Endothelial cell of umbilical vein (primary cell): ENCODE measurements at regions not wholly inside any gene's neighbourhood (a gene's known extent, or its start where the extent isn't known, plus 50 kb on each side); places are given as distances from the start of the nearest gene placed in this dataset.

ENCODE experiments used
- BruUV-seq: library from RNA; stranded (reverse); fragments of 400-500 nt; replicated peaks from 2 replicates; lab custom pipeline; 2021; lab: Mats Ljungman, UMichigan
- CTCF ChIA-PET: fragments of 300-600, 350-600 bp; sonication (Branson Sonifier 250); formaldehyde crosslinking; loops from one replicate; lab custom pipeline; 2021; ENCODE audit warnings: antibody characterized with exemption, inconsistent platforms; lab: Charles Lee
- POLR2A ChIA-PET: fragments of 300-600, 350-600 bp; sonication (Branson Sonifier 250); formaldehyde crosslinking; loops from one replicate; lab custom pipeline; 2021; ENCODE audit warnings: antibody characterized with exemption, inconsistent platforms; lab: Charles Lee
- DNase-seq: peaks from one replicate; pipeline ENCODE4 v3.0.0-alpha.2; 2011; ENCODE audit warnings: low read depth, low spot score
- FAIRE-seq: peaks from 2 replicates; lab custom pipeline; 2011; peaks lifted over from hg19 to GRCh38; lab: Jason Lieb, UNC
- H2AFZ ChIP-seq: 2 replicates; pipeline ENCODE4 v1.6.0; 2012; ENCODE audit warnings: low read depth, low read length, control low read depth, inconsistent platforms
- H3K27ac ChIP-seq: 2 replicates; pipeline ENCODE4 v1.5.1; 2011; ENCODE audit warnings: low read depth, mild to moderate bottlenecking, control low read depth, low read length, moderate library complexity; ENCODE audit not compliant: insufficient read depth
- H3K27me3 ChIP-seq, 2 experiments: 2 replicates each; pipeline versions ENCODE4 v1.6.0 to v1.6.1; 2011; ENCODE audit warnings: low read length in 2 of 2, mixed read lengths in 1 of 2; ENCODE audit not compliant: control insufficient read depth in 2 of 2, insufficient read depth in 2 of 2
- H3K36me3 ChIP-seq, 2 experiments: 2 replicates in 1 of 2; 3 replicates in 1 of 2; pipeline ENCODE4 v1.5.1; 2011; ENCODE audit warnings: low read length in 2 of 2, mild to moderate bottlenecking in 1 of 2, moderate library complexity in 1 of 2; ENCODE audit not compliant: control insufficient read depth in 2 of 2, insufficient read depth in 2 of 2; ENCODE audit errors: extremely low read depth in 1 of 2
- H3K4me1 ChIP-seq: 3 replicates; pipeline ENCODE4 v1.5.1; 2011; ENCODE audit warnings: mild to moderate bottlenecking, low read length; ENCODE audit not compliant: control insufficient read depth, insufficient read depth; ENCODE audit errors: extremely low read depth
- H3K4me2 ChIP-seq: 2 replicates; pipeline ENCODE4 v1.6.1; 2011; ENCODE audit warnings: low read length, control low read depth, mixed read lengths; ENCODE audit not compliant: insufficient read depth
- H3K4me3 ChIP-seq, 3 experiments: fragments of 200-600 bp in 1 of 3; sonication (generic), shearing (Covaris generic) in 1 of 3; replicated peaks in 1 of 3; 2 replicates each; pipeline ENCODE4 v1.5.1; 2011 to 2016; ENCODE audit warnings: control low read depth in 3 of 3, low read length in 3 of 3, mild to moderate bottlenecking in 2 of 3, inconsistent platforms in 1 of 3, low read depth in 1 of 3, moderate library complexity in 1 of 3; ENCODE audit not compliant: insufficient read depth in 1 of 3
- H3K79me2 ChIP-seq: 2 replicates; pipeline ENCODE4 v1.6.0; 2012; ENCODE audit warnings: low read length, inconsistent platforms; ENCODE audit not compliant: control insufficient read depth, insufficient read depth
- H3K9ac ChIP-seq: replicated peaks from 2 replicates; pipeline ENCODE3; 2011; ENCODE audit warnings: low read length, control low read depth; ENCODE audit not compliant: insufficient read depth; ENCODE audit errors: extremely low read depth
- H3K9me1 ChIP-seq: replicated peaks from 3 replicates; pipeline ENCODE4 v1.6.0; 2011; ENCODE audit warnings: mild to moderate bottlenecking, low read length; ENCODE audit not compliant: control insufficient read depth, insufficient read depth; ENCODE audit errors: extremely low read depth
- H3K9me3 ChIP-seq: replicated peaks from 2 replicates; pipeline ENCODE4 v1.5.1; 2012; ENCODE audit warnings: low read length, inconsistent platforms; ENCODE audit not compliant: control insufficient read depth, insufficient read depth
- H4K20me1 ChIP-seq: replicated peaks from 2 replicates; pipeline ENCODE3; 2011; ENCODE audit warnings: mild to moderate bottlenecking, low read length; ENCODE audit not compliant: control insufficient read depth, insufficient read depth; ENCODE audit errors: extremely low read depth
- CTCF ChIP-seq, 2 donors: IDR thresholded peaks; 1 replicate in 1 of 2; 2 replicates in 1 of 2; pipeline ENCODE4 v1.5.1; 2011; ENCODE audit warnings: low read length in 2 of 2, mild to moderate bottlenecking in 2 of 2, moderate library complexity in 2 of 2, control low read depth in 1 of 2, inconsistent platforms in 1 of 2, low read depth in 1 of 2; ENCODE audit not compliant: insufficient read depth in 1 of 2; ENCODE audit errors: extremely low read depth in 1 of 2
- EZH2 ChIP-seq: IDR thresholded peaks from 2 replicates; pipeline ENCODE4 v1.6.1; 2012; ENCODE audit warnings: borderline replicate concordance, low read depth, mild to moderate bottlenecking, moderate library complexity, low read length, inconsistent platforms; ENCODE audit not compliant: severe bottlenecking
- FOS ChIP-seq: IDR thresholded peaks from 2 replicates; pipeline ENCODE4 v1.6.1; 2011; ENCODE audit warnings: mild to moderate bottlenecking, low read length, moderate library complexity, borderline replicate concordance; ENCODE audit not compliant: insufficient read depth
- GATA2 ChIP-seq: IDR thresholded peaks from 2 replicates; pipeline ENCODE4 v1.7.0; 2011; ENCODE audit warnings: low read depth, mild to moderate bottlenecking, moderate library complexity, mixed read lengths, low read length; ENCODE audit not compliant: insufficient read length, insufficient read depth
- JUN ChIP-seq: IDR thresholded peaks from 2 replicates; pipeline ENCODE4 v1.6.1; 2011; ENCODE audit warnings: borderline replicate concordance, low read depth; ENCODE audit not compliant: insufficient read length, insufficient read depth
- MAX ChIP-seq: IDR thresholded peaks from 2 replicates; pipeline ENCODE4 v1.6.1; 2011; ENCODE audit not compliant: insufficient read depth, insufficient read length
- MYC ChIP-seq: IDR thresholded peaks from one replicate; pipeline ENCODE4 v1.6.1; 2011; ENCODE audit warnings: mild to moderate bottlenecking, low read depth, low read length
- POLR2A ChIP-seq: IDR thresholded peaks from 2 replicates; pipeline ENCODE4 v1.6.1; 2012; ENCODE audit warnings: low read depth, mild to moderate bottlenecking, control low read depth, low read length
- POLR2AphosphoS5 ChIP-seq: IDR thresholded peaks from 2 replicates; pipeline ENCODE4 v1.6.1; 2012; ENCODE audit warnings: low read depth, mild to moderate bottlenecking, control low read depth, low read length, moderate library complexity; ENCODE audit not compliant: insufficient read depth
- dilution Hi-C: fragments of 300-500 bp; cut with MboI; formaldehyde crosslinking; loops from one replicate; pipeline ENCODE4 v1.15.0; 2019; ENCODE audit warnings: low sequenced_read_pairs; ENCODE audit not compliant: extremely low pct_ligation_motif_present
- intact Hi-C: fragments of 100-400 bp; cut with micrococcal nuclease; formaldehyde crosslinking; loops from one replicate; pipeline ENCODE4 v1.10.0; 2022

GRCh38 chr20:55581519-55581918 is 423.8 kb downstream of the CBLN4 start:
- no peaks in the 10 kb centered on the region for H3K27me3 ChIP-seq
- no peaks in the 10 kb centered on the region for H3K79me2 ChIP-seq
- no peaks in the 10 kb centered on the region for H3K4me1 ChIP-seq
- ChIA-PET CTCF (no interaction called here), POLR2A (no interaction called here)
- H3K4me2 ChIP-seq: no peak overlapping the region
- TF ChIP-seq MAX: no peak
- no peak for TF ChIP-seq JUN
- no peaks in the 10 kb centered on the region for H3K9me1 ChIP-seq
- no peak for DNase-seq
- no peak overlapping the region for H3K9ac ChIP-seq
- dilution Hi-C loops: no loop called here
- no peak overlapping the region for H3K4me3 ChIP-seq
- no peaks in the 10 kb centered on the region for H3K36me3 ChIP-seq
- H3K27ac ChIP-seq: no peak overlapping the region
- intact Hi-C loops: no loop called here
- H3K9me3 ChIP-seq: peaks cover 5% of the 10 kb centered on the region
- no peaks in the 10 kb centered on the region for H4K20me1 ChIP-seq
- BruUV-seq: no TSS peak
- no peak overlapping the region for H2AFZ ChIP-seq
- FAIRE-seq: no peak

DNA sequence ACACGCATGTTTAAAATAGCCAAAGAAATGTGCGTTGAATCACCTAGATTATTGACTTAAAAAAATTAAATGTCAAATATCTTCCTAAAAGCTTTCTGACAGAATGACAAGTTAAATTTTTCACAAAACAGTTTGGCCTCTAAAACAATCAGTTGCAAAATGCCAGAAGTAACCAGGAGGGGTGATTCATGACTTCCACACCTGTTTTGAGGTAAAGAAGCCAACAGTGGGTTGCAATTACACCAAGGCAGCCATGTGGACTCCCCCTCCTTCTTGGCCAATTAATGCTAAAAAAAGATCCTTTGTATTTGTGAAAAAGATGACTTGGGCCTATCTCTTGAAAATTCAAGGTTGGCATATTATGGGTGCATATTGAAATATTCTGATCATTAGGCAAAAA is 424.8 kb downstream of the CBLN4 start:
- no peaks in the 10 kb centered on the region for H4K20me1 ChIP-seq
- no peaks in the 10 kb centered on the region for H3K79me2 ChIP-seq
- TF ChIP-seq GATA2 (no peak), POLR2A (no peak), EZH2 (no peak), FOS (no peak), MYC (no peak), JUN (no peak), MAX (no peak), CTCF (IDR thresholded peaks at IDR 0.05; ENCODE audit: extremely low read depth in 1 of 2, insufficient read depth in 1 of 2, low read depth in 1 of 2, low read length in 2 of 2) (no peak), POLR2AphosphoS5 (no peak)
- H3K27ac ChIP-seq: no peak overlapping the region
- BruUV-seq: no TSS peak
- H2AFZ ChIP-seq: no peak overlapping the region
- FAIRE-seq: no peak
- H3K36me3 ChIP-seq: no peaks in the 10 kb centered on the region
- no peaks in the 10 kb centered on the region for H3K9me1 ChIP-seq
- H3K4me2 ChIP-seq: no peak overlapping the region
- H3K9ac ChIP-seq: no peak overlapping the region
- ChIA-PET POLR2A (no interaction called here), CTCF (no interaction called here)
- no peaks in the 10 kb centered on the region for H3K27me3 ChIP-seq
- intact Hi-C loops (no loop called here), dilution Hi-C loops (no loop called here)
- no peak for DNase-seq
- H3K9me3 ChIP-seq: peaks cover 3% of the 10 kb centered on the region
- no peak overlapping the region for H3K4me3 ChIP-seq
- no peaks in the 10 kb centered on the region for H3K4me1 ChIP-seq
